NCI-H146 treated with DMSO at 0.1 percent for 48 hours (cell line): ENCODE measurements at regions not wholly inside any gene's neighbourhood (a gene's known extent, or its start where the extent isn't known, plus 50 kb on each side); places are given as distances from the start of the nearest gene placed in this dataset.

Experiments
- DNase-seq: peaks from one replicate; lab custom pipeline; 2025; ENCODE audit not compliant: unreplicated experiment; lab: John Stamatoyannopoulos, UW

- no peak for DNase-seq
These were observed 876.5 kb downstream of the USP25 start for GRCh38 chr21:16606271-16606670.

- no peak for DNase-seq
These were observed 878.5 kb downstream of the USP25 start for GRCh38 chr21:16608209-16608830.

- no peak for DNase-seq
These were observed 889.5 kb downstream of the USP25 start for GRCh38 chr21:16619281-16619680.

GRCh38 chr21:16620786-16621320, 891.1 kb downstream of the USP25 start:
- no peak for DNase-seq

- DNase-seq, result no peak
These were observed 888.2 kb upstream of the CXADR start for GRCh38 chr21:16624479-16625118.

- DNase-seq, result no peak
These were observed 887.4 kb upstream of the CXADR start for GRCh38 chr21:16625491-16625890.

GRCh38 chr21:16633831-16634459, 878.9 kb upstream of the CXADR start:
- no peak for DNase-seq

GRCh38 chr21:16634515-16634914, 878.3 kb upstream of the CXADR start:
- no peak for DNase-seq

GRCh38 chr21:16640297-16641027, 872.4 kb upstream of the CXADR start:
- DNase-seq, result no peak

GRCh38 chr21:16642353-16642752, 870.5 kb upstream of the CXADR start:
- no peak for DNase-seq

GRCh38 chr21:16644685-16645084, 868.2 kb upstream of the CXADR start:
- DNase-seq, result no peak

- DNase-seq, result no peak
These were observed 862.0 kb upstream of the CXADR start for GRCh38 chr21:16650714-16651366.

GRCh38 chr21:16651956-16652355, 860.9 kb upstream of the CXADR start:
- DNase-seq, result no peak

- no peak for DNase-seq
These were observed 849.4 kb upstream of the CXADR start for GRCh38 chr21:16663436-16663835.

GRCh38 chr21:16667395-16667794, 845.4 kb upstream of the CXADR start:
- DNase-seq, result no peak

- DNase-seq, result no peak
These were observed 837.9 kb upstream of the CXADR start for GRCh38 chr21:16674949-16675348.

- no peak for DNase-seq
These were observed 836.5 kb upstream of the CXADR start for GRCh38 chr21:16676391-16676790.

- DNase-seq, result no peak
These were observed 834.2 kb upstream of the CXADR start for GRCh38 chr21:16678429-16679160.

- DNase-seq, result no peak
These were observed 817.8 kb upstream of the CXADR start for GRCh38 chr21:16695074-16695473.

- no peak for DNase-seq
These were observed 805.6 kb upstream of the CXADR start for GRCh38 chr21:16707274-16707673.
